Mesodermal cell (in vitro differentiated cells): ENCODE measurements at regions not wholly inside any gene's neighbourhood (a gene's known extent, or its start where the extent isn't known, plus 50 kb on each side); places are given as distances from the start of the nearest gene placed in this dataset.

Source experiments
- H3K27ac ChIP-seq: 2 replicates; pipeline ENCODE4 v1.7.0; 2013; ENCODE audit warnings: mild to moderate bottlenecking, low read depth, low read length, moderate library complexity; ENCODE audit not compliant: severe bottlenecking
- H3K36me3 ChIP-seq: 2 replicates; pipeline ENCODE4 v1.7.1; 2013; ENCODE audit warnings: mild to moderate bottlenecking, low read length, moderate library complexity; ENCODE audit not compliant: control insufficient read depth, insufficient read depth
- H3K4me1 ChIP-seq: one replicate; pipeline ENCODE4 v1.7.1; 2013; ENCODE audit warnings: mild to moderate bottlenecking, low read length; ENCODE audit not compliant: insufficient read depth, control insufficient read depth, poor library complexity, severe bottlenecking
- H3K4me3 ChIP-seq: 2 replicates; pipeline ENCODE4 v1.7.0; 2013; ENCODE audit warnings: low read length, control low read depth, mild to moderate bottlenecking; ENCODE audit not compliant: insufficient read depth, poor library complexity, severe bottlenecking; ENCODE audit errors: extremely low read depth
- H3K9me3 ChIP-seq: 2 replicates; pipeline ENCODE4 v1.7.1; 2013; ENCODE audit warnings: mild to moderate bottlenecking, low read length, moderate library complexity; ENCODE audit not compliant: control insufficient read depth
- whole genome bisulfite sequencing, 2 experiments: methylation state at CpG; one replicate each; pipeline ENCODE4 v1.1.5; 2013; ENCODE audit warnings: missing lambda C conversion rate in 2 of 2; ENCODE audit not compliant: insufficient coverage in 2 of 2; 5-methylcytosine and 5-hydroxymethylcytosine counted together

- H3K4me1 ChIP-seq = peaks cover 18% of the 10 kb centered on the region
- 75 to 84% methylated on average over 2 to 3 of the region's 3 CpGs for WGBS, 2 experiments
Measured at GRCh38 chr10:91051829-91052228, 130.9 kb upstream of the ANKRD1 start.

GRCh38 chr10:91054325-91054724 lies 133.4 kb upstream of the ANKRD1 start:
- H3K4me1 ChIP-seq = peaks cover 13% of the 10 kb centered on the region
- no peaks in the 10 kb centered on the region for H3K9me3 ChIP-seq
- no peak overlapping the region for H3K27ac ChIP-seq
- WGBS, 2 experiments = no CpG with 5 or more reads among the region's 2 CpGs
- no peaks in the 10 kb centered on the region for H3K36me3 ChIP-seq
- H3K4me3 ChIP-seq = no peak overlapping the region

More at GRCh38 chr10:91051829-91052228, 130.9 kb upstream of the ANKRD1 start:
- Histone ChIP-seq H3K27ac (no peak overlapping the region), H3K36me3 (no peaks in the 10 kb centered on the region), H3K9me3 (no peaks in the 10 kb centered on the region), H3K4me3 (no peak overlapping the region)

GRCh38 chr10:91061187-91061586 lies 140.3 kb upstream of the ANKRD1 start:
- H3K4me1 ChIP-seq = no peaks in the 10 kb centered on the region
- no peak overlapping the region for H3K4me3 ChIP-seq
- H3K27ac ChIP-seq = no peak overlapping the region
- no peaks in the 10 kb centered on the region for H3K36me3 ChIP-seq
- H3K9me3 ChIP-seq = no peaks in the 10 kb centered on the region

GRCh38 chr10:91061608-91062007 lies 140.7 kb upstream of the ANKRD1 start:
- no peak overlapping the region for H3K27ac ChIP-seq
- 91 to 95% methylated on average over 2 of the region's 2 CpGs for WGBS, 2 experiments
- no peaks in the 10 kb centered on the region for H3K9me3 ChIP-seq
- H3K36me3 ChIP-seq = no peaks in the 10 kb centered on the region
- no peaks in the 10 kb centered on the region for H3K4me1 ChIP-seq
- H3K4me3 ChIP-seq = no peak overlapping the region

GRCh38 chr10:91062091-91062490 lies 141.2 kb upstream of the ANKRD1 start:
- WGBS, 2 experiments = no CpG with 5 or more reads among the region's 3 CpGs
- H3K4me1 ChIP-seq = no peaks in the 10 kb centered on the region
- no peak overlapping the region for H3K27ac ChIP-seq
- H3K4me3 ChIP-seq = no peak overlapping the region
- H3K36me3 ChIP-seq = no peaks in the 10 kb centered on the region
- H3K9me3 ChIP-seq = no peaks in the 10 kb centered on the region

GRCh38 chr10:91071786-91072185 lies 148.7 kb upstream of the PCGF5 start:
- no peaks in the 10 kb centered on the region for H3K36me3 ChIP-seq
- H3K27ac ChIP-seq = no peak overlapping the region
- WGBS, 2 experiments = 50 to 80% methylated on average over 1 of the region's 1 CpG
- H3K4me3 ChIP-seq = no peak overlapping the region
- H3K9me3 ChIP-seq = no peaks in the 10 kb centered on the region
- no peaks in the 10 kb centered on the region for H3K4me1 ChIP-seq

- H3K9me3 ChIP-seq = no peaks in the 10 kb centered on the region
- WGBS, 2 experiments = 81 to 100% methylated on average over 1 to 3 of the region's 4 CpGs
- no peaks in the 10 kb centered on the region for H3K4me1 ChIP-seq
- H3K27ac ChIP-seq = no peak overlapping the region
- no peak overlapping the region for H3K4me3 ChIP-seq
- no peaks in the 10 kb centered on the region for H3K36me3 ChIP-seq
Measured at GRCh38 chr10:91073286-91073979, 147.0 kb upstream of the PCGF5 start.

- H3K27ac ChIP-seq = no peak overlapping the region
- H3K4me3 ChIP-seq = no peak overlapping the region
- H3K36me3 ChIP-seq = no peaks in the 10 kb centered on the region
- 88 to 90% methylated on average over 5 to 7 of the region's 7 CpGs for WGBS, 2 experiments
- no peaks in the 10 kb centered on the region for H3K9me3 ChIP-seq
- no peaks in the 10 kb centered on the region for H3K4me1 ChIP-seq
Measured at GRCh38 chr10:91076991-91077548, 143.4 kb upstream of the PCGF5 start.

GRCh38 chr10:91077549-91078071 lies 142.9 kb upstream of the PCGF5 start:
- H3K27ac ChIP-seq = no peak overlapping the region
- H3K4me1 ChIP-seq = no peaks in the 10 kb centered on the region
- 94 to 99% methylated on average over 6 to 8 of the region's 8 CpGs for WGBS, 2 experiments
- no peaks in the 10 kb centered on the region for H3K36me3 ChIP-seq
- no peak overlapping the region for H3K4me3 ChIP-seq
- H3K9me3 ChIP-seq = no peaks in the 10 kb centered on the region

GRCh38 chr10:91080776-91081175 lies 139.7 kb upstream of the PCGF5 start:
- WGBS, 2 experiments = 67 to 88% methylated on average over 1 of the region's 1 CpG
- Histone ChIP-seq H3K4me3 (no peak overlapping the region), H3K4me1 (no peaks in the 10 kb centered on the region), H3K9me3 (no peaks in the 10 kb centered on the region), H3K36me3 (no peaks in the 10 kb centered on the region), H3K27ac (no peak overlapping the region)

GRCh38 chr10:91082447-91082846 lies 138.0 kb upstream of the PCGF5 start:
- no peak overlapping the region for H3K27ac ChIP-seq
- 81 to 94% methylated on average over 2 to 4 of the region's 7 CpGs for WGBS, 2 experiments
- no peak overlapping the region for H3K4me3 ChIP-seq
- H3K9me3 ChIP-seq = no peaks in the 10 kb centered on the region
- H3K36me3 ChIP-seq = no peaks in the 10 kb centered on the region
- no peaks in the 10 kb centered on the region for H3K4me1 ChIP-seq
